Umbilical cord (tissue), 1 donor: ENCODE measurements at regions not wholly inside any gene's neighbourhood (a gene's known extent, or its start where the extent isn't known, plus 50 kb on each side); places are given as distances from the start of the nearest gene placed in this dataset.

Experiments used
- DNase-seq: peaks from one replicate; pipeline ENCODE4 v3.0.0-alpha.2; 2015; ENCODE audit warnings: low spot score

DNA sequence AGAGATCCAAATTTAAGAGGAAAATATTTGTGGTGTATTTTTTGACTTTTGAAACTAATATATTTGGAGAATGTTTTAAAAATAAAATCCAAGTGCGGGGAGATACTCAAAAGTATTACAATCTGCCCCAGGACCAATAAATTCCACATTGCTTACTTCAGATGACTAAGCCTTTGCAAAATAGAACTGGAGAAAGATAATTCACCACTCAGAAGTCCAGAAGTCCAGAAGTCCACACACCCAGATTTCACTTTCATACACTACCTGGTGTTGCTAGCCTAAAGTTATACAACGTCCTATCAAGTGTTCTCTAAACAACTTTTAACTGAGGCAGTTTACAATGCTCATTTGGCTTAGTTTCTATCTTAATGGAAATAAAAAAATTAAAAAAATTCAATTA is 487.0 kb upstream of the SEMA3D start:
- DNase-seq: no peak

DNA sequence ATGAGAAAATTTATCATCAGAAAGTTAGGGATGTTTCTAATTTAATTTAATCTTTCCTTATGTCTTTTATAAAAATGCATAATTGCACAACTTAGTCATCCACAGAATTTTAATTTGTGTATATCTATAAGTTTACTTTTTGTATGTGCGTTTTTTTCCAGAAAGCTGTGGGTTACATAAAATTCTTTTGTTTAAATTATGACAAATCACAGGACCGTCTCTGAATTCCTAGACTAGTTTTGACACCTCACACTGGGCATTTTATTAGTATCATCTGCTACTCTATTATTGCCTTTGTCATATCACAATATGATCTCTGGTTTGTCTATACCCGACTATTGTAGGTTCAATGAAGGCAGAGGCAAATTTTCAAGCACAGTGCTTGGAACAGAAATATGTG is 482.4 kb upstream of the SEMA3D start:
- no peak for DNase-seq

DNA sequence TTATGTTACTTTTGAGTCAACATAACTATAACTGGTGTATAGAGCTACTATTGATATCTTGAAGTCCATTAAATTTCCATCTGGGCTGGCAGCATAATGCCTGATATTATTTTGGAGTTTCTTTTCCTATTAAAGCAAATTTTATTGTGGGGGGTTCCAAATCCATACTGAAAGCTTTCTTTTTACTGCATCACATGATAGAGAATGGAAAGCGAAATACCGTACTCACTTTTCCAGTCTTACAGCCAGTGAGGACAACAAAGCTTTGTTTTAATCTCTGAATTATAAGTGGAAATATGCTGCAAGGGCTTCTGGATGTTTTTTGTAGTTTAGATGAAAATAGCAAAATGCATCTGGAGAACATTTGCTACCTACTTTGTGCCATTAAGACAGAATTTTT is 477.5 kb upstream of the SEMA3D start:
- DNase-seq: no peak

DNA sequence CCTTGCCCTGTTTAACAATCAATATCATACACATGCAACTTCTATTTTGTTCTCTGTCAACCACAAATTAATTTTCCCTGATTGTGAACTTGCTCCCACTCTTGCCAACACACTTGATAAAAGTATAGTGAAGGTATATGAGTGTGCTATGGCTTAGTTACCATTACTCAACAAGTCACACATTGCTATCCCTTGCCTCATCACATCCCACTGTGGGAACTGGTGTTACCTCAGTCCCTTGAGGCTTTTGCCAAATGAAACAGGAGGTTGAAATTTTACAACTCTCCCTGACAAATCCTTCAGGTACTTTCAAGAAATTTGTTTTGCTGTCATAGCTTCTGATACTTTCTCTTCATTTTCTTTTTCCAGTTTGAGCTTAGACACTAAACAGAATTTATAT is 472.5 kb upstream of the SEMA3D start:
- DNase-seq: no peak

DNA sequence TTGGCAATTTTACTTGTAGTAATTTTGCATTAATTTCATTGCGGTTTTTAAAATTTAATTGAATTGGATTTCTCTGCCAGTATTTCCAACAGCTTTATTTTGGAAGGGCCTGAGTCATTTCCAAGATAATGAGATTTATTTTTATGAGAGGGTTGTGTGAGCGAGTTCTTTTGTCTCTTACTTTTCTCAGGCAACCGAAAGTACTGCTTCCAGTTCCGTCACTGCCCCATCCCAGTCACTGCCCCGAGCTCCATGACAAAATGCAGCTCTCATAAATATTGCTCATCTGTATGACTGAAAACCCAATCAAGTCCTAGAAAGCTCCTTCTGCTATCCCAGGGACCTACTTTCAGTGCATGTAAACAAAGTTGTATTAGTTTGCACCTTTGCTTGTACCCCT is 468.4 kb upstream of the SEMA3D start:
- DNase-seq: no peak

DNA sequence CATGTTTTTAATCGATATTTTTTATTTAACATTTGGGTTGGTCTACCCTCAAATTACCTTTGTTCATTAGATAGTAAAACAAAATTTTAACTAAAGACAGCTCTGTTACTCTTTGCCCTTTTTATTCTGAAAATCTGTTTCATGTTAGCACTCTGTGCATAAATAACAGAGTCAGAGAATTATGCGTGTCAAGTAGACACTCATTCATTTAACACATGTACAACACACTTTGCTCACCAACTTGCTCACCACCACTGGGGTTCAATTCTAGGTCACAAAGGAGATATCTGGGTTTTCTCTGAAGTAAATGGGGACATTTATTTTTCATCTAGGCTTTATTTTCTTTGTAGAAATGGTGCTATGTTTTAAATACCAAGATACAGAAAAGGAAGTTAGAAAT is 457.4 kb upstream of the SEMA3D start:
- DNase-seq: no peak

DNA sequence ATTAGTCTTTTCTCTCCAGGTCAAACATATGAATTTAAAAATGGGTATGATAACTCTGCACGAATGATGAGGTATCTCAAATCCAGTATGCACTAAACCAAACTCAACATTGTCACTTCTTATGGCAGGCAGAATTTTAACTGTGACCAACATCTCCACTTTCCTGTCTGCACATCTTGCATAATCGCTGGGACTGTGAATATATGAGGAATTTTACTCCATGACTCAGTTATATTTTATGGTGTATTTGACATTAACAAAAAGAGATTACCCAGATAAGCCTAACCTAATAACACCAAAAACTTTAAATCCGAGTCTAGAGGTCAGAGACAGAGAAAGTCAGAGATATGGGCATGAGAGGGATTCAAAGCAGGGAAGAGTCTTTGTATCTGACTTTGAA is 454.5 kb upstream of the SEMA3D start:
- no peak for DNase-seq

DNA sequence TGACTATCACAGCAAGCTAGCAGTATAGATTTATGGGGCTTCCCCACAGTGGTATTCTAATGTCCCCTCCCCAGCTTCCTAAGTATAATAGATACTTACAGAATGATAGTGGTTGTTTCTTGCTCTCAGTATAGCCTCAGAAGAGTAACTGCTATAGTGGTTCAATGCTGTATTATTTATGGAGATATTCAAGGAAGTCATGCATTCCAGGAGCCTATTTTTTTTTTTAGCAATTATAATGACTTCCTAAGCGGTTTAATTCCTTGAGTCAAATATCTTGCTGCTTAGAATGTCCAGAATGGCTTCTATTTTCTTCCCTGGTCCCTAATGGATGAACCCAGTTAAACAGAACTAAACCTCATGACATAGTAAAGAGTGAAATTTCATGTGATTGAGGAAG is 451.5 kb upstream of the SEMA3D start:
- no peak for DNase-seq

DNA sequence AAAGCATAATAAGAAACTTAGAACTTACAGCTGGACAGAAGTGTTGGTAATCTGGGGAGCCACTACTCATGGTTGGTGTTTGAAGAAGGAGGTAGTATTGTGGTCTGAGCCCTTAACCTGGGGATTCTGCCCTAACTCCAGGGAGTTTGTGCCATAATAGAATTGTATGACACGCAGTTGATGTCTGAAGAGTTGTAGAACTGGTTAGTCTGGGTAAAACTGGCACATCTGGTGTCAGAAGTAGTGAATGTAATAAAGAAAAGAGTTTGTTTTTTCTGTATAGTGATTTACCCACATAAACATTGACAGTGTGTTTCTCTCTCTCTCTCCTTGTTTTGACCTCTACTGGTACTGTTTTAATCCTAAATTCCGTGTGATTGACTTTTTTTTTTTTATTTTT is 448.1 kb upstream of the SEMA3D start:
- no peak for DNase-seq

DNA sequence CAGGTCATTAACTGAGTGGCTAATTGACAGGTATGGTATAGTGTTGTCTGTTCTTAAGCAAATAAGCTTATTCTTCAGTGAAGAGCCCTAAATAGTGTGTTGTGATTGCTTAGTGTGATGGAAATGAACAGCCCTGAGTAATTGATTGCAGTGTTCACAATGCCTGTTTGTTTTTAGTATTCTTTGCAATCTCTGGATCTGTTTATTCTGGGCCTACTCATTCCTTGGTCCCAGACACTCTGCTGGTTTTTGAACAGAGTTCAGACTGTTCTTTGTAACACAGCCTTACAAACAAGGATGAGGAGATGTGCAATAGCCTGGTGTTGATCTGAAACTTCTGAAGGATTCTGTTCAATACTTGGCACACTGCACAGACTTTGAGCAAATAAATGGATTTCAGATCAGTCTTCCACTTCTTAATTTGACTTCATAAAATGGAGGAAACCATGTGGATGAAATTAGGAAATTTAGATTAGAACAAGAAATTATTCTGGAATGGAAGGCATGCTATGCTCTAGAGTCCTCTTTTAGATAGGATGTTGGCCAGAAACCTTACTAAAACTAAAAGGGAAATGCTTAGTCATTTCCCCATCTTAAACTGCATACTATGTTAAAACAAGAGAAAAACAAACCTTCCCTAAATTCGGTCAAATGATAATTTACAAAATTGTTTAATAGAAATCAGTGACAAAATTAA is 444.2 kb upstream of the SEMA3D start:
- DNase-seq: no peak

DNA sequence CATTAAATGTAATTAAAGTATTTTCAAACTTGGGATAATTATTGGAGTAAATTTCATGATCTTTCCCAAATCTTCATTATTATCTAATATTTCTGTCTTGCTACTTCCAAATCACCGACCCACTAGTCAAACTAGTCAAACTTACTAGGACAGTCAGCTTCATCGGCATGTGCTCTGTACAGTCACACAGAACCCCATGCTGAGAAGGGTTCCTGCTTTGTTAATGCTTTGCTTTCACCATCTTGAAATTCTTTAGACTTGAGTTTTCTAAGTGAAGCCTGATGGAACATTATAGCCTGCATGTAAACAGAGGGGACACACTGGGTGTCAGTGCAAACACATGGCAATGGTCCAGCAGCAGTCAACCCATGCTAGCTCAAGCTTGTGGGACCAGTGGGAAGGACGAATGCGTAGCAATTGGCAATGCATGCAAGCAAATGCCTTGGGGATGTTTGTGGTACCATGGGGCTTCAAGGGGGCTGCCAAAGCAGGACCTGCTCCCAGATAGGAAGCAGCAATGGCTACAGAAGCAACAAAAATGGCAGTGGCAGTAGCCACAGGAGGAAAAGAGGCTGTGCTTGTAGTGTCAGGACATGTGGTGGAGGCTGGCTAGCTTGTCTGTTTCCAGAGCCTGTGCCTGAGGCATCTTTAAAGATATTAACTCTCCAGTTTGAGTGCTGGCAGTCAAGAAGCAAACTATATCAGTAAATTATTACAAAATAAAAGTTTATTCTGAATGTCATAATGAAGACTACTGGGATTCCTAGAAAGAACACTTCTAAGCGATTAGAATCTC is 441.1 kb upstream of the SEMA3D start:
- no peak for DNase-seq

DNA sequence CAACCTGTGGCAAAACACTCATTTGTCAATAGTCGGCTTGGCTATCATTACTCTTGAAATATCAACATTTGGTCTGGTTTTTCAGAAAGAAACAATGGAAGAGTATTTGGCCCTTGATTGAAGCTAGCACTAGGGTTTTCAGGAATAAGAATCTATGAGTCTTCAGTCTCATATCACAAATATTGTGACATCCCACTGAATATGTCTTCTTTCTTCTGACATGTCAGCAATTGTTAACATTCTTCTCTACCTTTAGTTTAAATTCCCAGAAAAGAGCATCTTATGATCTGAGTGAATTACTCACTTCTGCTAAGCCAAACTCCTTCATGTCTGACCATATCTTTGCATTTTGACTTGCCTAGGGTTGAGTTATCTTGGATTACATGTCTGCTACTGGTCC is 435.2 kb upstream of the SEMA3D start:
- no peak for DNase-seq

DNA sequence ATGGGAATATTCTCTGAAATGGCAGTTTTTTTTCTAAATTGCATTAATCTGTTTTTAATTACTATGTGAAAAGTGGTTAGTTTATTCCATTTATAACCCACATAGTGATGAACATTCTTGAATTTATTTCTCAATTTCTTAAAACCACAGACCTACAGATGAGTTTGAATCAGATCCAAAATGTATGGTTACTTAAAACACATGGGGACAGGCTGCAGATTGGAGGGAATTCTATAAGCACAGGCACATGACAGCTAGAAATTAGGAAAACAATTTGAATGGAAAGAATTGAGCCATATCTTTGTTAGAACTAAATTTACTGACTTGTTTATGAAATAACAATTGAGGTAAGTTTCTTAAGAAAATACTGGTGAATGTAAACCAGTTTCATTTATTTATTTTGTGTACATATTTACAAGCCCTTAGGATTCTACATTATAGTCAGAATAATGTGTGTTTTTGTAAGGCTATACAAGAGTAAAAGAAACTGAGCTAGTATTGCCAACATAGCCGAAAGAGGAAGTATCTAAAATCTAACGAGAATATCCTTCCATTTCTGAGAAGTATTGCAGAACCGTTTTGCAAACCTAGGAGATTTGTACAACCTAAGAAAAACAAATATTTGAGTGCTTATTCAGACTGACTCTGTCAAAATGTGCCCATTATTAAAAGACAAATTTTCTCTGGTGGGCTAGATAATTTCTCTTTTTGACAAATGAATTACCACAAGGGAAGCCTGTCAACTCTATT is 434.3 kb upstream of the SEMA3D start:
- peak; percentile 3 for DNase-seq

DNA sequence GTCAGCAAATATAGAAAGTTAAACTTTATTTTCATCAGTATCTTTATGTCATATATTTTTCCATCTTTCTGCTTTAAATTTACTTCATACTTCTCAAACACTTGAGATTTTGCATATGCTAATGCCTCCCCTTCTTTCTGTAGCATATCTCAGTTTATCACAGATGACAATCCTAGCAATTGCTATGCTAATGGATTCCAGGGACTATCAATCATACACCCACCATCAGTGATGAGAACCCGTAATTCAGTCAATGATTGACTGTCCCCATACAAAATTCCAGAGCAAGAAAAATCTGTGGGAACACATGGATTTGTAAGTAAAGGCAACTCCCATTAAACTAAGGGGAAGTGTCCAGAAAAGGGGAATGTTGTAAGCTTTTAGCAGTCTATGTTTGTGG is 432.4 kb upstream of the SEMA3D start:
- no peak for DNase-seq

DNA sequence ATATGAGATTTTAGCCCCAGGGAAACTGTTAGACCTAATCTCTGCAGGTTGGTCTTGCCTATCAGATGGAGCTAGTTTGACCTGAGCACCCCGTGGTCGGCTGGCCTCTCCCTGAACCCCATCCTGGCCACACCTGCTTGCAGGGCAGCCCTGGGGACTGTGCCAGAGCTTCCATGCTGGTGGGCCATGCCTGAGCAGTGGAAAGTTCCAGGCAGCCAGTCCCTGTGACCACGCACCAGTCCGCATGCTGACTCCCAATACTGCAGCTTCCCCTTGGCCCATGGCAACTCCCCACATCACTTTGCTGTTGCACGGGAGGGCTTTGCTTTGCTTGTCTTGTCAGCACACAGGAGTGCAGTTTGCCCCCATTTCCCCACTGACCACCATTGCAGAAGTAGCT is 427.8 kb upstream of the SEMA3D start:
- DNase-seq: no peak

DNA sequence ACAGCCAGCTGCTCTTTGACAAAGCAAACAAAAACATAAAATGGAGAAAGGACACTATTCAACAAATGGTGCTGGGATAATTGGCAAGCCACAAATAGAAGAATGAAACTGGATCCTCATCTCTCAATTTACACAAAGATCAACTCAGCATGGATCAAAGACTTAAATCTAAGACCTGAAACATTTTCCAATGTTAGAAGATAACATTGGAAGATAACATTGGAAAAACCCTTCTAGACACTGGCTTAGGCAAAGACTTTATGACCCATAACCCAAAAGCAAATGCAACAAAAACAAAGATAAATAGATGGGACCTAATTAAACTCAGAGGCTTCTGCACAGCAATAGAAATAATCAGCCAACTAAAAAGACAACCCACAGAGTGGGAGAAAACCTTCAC is 425.7 kb upstream of the SEMA3D start:
- DNase-seq: no peak

DNA sequence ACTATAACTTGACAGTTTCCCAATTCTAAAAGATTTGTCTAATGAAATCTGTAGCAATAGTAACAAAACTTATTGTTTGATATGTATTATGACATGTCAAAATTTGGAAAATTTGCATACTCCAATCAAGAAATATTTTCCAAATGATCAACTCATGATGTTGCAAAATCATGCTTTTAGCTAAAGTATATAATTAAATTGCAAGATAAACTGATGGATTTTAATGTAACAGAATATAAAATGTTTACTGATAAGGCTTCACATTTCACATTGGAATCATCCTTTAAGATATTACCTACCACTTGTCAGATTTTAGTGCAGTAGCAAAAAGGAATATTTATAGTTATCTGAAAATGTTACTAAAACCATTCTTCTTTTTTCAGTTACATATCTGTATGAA is 421.9 kb upstream of the SEMA3D start:
- DNase-seq: no peak

DNA sequence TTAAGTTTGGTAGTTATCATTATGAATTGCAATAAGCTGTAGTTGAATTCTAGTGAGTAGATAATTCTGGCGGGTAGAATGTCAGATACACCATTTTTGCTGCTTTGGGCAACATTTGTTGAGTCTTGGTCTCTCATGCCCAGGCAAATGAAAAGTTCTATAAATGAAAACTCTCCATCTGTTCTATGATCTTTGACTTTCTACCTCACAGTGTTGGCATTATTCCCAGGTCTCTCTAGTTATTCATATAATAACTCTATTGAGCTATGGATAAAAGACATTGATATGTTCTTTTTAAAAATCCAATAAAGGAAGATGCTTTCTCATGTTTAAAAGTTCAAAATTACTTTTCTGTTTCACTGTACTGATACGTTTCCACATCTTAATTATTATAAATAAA is 415.3 kb upstream of the SEMA3D start:
- no peak for DNase-seq

DNA sequence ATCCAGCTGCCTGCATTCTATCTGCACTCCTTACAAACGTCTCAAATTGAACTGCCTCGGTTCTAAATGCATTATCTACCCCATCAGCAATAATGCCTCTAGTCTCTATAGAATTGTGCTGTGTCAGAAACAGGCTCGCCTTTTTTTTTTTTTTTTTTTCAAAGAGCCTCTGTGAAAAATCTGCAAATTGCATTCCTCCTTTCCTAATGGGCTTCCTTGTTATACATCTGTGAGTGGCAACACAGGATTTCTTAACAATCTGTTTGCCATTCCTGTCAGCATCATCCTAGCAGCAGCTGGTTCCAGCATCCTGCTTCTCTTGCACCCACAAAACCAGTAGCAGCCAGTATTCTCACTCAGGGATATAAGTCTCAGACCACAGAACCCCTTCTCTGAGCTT is 413.5 kb upstream of the SEMA3D start:
- no peak for DNase-seq

DNA sequence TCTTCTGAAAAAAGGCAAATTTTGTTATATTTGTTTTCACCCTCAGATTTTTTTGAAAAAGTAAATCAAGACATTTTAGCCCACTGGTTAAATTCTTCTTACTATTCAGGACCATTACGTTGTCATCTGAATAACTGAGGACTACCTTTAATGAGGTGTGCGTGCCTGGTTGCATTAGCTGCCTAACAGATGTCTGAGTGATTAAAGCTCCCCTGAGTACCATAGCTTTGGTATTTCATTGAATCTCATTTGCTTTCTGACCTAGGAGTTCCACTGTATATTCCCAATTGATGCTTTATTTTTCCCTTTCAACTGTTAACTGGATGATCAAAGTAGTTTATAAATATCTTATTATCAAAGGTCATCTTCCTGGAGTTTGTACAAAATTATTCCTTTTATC is 410.0 kb upstream of the SEMA3D start:
- no peak for DNase-seq

DNA sequence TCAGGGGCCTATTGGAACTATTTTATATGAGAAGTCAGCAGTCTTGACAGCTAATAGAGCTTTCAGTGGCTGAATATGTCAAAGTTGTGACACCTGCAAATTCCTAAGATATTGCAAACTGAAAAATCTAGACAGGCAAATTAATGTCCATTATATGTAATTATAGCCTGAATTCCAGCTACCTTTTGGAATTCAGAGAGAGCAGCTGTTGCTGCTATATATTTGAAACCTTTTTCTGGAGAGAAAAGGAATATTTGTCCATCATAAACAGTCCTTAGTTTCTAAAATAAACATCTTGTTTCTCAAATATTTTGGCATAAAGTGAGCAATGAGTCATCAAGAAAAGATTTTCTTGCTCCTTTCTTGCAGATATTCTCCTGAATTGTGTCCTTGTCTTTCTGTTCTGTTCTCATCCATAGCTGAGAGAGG is 408.9 kb upstream of the SEMA3D start:
- peak; percentile 35 for DNase-seq

DNA sequence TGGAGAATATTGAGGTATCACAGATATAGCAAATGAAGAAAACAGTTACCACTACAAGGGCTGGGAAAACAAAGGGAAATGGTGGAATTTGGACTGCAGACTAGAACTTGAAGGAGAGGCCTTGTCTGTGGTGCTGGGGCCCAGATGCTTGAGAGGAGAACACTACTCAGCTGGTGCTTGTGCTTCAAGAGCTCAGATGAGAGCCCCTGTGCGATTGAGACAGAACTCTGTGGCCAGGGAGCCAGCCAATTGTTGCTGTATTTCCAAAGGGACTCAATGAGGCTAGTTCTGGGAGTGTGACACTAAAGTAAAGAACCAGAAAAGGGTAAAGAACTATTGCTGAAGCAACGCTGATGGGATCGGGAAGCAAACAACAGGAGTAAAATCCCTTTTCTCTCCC is 406.5 kb upstream of the SEMA3D start:
- DNase-seq: no peak

DNA sequence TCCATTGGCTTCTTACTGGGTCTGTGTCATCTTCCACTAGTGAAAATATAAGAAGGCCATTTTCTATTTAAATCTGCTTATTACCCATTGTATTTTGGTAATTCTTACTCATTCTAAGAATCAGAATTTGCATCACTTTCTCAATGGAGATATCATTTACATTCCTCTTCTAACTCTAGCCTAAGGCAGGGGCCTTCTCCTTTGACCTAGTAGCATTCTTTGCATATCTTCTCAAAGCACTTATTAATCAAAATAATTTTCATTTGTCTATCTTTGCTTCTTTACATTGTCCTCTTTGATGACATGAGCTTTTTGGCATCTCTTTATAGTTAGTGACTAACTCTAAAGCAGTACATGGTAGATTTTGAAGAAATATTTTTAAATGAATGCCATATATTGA is 400.9 kb upstream of the SEMA3D start:
- DNase-seq: no peak
